ENCODE measurements at regions not wholly inside any gene's neighbourhood (a gene's known extent, or its start where the extent isn't known, plus 50 kb on each side); places are given as distances from the start of the nearest gene placed in this dataset.

DNA sequence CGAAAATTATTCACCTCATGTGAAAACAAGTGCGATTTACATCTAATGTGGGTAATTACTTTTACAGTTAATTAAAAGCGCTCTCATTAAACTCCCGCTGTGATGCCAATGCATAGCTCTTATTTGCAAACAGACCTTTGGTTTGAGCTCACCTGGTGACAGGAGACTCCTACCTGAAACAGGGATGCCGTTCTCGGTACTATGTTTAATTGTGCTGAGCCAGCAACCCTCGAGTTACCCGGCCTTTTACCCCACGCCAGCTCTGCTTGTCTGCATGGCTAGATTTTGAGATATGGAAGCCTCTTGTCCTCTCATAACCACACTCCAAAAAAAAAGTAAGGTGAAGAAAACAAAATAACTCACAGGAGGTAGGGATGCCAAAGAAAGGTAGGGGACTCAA is 690.4 kb upstream of the RBFOX1 start:
- TF ChIP-seq POLR2AphosphoS5 (IDR thresholded peaks at IDR 0.05; ENCODE audit: low read depth, low read length) = no peak
- no peak for TF ChIP-seq SIN3A (IDR thresholded peaks at IDR 0.05; ENCODE audit: borderline replicate concordance, insufficient read depth, low read length)
- no peak for TF ChIP-seq TAF1 (IDR thresholded peaks at IDR 0.05; ENCODE audit: borderline replicate concordance, insufficient read depth, low read length)
- TF ChIP-seq, protein P1, sequence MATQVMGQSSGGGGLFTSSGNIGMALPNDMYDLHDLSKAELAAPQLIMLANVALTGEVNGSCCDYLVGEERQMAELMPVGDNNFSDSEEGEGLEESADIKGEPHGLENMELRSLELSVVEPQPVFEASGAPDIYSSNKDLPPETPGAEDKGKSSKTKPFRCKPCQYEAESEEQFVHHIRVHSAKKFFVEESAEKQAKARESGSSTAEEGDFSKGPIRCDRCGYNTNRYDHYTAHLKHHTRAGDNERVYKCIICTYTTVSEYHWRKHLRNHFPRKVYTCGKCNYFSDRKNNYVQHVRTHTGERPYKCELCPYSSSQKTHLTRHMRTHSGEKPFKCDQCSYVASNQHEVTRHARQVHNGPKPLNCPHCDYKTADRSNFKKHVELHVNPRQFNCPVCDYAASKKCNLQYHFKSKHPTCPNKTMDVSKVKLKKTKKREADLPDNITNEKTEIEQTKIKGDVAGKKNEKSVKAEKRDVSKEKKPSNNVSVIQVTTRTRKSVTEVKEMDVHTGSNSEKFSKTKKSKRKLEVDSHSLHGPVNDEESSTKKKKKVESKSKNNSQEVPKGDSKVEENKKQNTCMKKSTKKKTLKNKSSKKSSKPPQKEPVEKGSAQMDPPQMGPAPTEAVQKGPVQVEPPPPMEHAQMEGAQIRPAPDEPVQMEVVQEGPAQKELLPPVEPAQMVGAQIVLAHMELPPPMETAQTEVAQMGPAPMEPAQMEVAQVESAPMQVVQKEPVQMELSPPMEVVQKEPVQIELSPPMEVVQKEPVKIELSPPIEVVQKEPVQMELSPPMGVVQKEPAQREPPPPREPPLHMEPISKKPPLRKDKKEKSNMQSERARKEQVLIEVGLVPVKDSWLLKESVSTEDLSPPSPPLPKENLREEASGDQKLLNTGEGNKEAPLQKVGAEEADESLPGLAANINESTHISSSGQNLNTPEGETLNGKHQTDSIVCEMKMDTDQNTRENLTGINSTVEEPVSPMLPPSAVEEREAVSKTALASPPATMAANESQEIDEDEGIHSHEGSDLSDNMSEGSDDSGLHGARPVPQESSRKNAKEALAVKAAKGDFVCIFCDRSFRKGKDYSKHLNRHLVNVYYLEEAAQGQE (IDR thresholded peaks at IDR 0.05; ENCODE audit: insufficient read depth in 1 of 2, low read depth in 2 of 2, low read length in 2 of 2) = no peak
- TF ChIP-seq FOXP2 (optimal IDR thresholded peaks at IDR 0.05; ENCODE audit: borderline replicate concordance, extremely low read depth, extremely low read length, insufficient read depth) = no peak
